Umbilical cord (tissue), 1 donor: ENCODE measurements at regions not wholly inside any gene's neighbourhood (a gene's known extent, or its start where the extent isn't known, plus 50 kb on each side); places are given as distances from the start of the nearest gene placed in this dataset.
"Not testable (repeated sequence)": the region's sequence is repeated elsewhere in the genome, so short reads cannot be mapped to it uniquely, and the experiment has no call there.

Experiments used
- DNase-seq: peaks from one replicate; pipeline ENCODE4 v3.0.0-alpha.2; 2015; ENCODE audit warnings: low spot score

- DNase-seq = no peak
Observed at GRCh38 chr6:169144356-169144755, 109.3 kb downstream of the THBS2 start.

GRCh38 chr6:169142538-169142844 is 111.2 kb downstream of the THBS2 start:
- no peak for DNase-seq

DNA sequence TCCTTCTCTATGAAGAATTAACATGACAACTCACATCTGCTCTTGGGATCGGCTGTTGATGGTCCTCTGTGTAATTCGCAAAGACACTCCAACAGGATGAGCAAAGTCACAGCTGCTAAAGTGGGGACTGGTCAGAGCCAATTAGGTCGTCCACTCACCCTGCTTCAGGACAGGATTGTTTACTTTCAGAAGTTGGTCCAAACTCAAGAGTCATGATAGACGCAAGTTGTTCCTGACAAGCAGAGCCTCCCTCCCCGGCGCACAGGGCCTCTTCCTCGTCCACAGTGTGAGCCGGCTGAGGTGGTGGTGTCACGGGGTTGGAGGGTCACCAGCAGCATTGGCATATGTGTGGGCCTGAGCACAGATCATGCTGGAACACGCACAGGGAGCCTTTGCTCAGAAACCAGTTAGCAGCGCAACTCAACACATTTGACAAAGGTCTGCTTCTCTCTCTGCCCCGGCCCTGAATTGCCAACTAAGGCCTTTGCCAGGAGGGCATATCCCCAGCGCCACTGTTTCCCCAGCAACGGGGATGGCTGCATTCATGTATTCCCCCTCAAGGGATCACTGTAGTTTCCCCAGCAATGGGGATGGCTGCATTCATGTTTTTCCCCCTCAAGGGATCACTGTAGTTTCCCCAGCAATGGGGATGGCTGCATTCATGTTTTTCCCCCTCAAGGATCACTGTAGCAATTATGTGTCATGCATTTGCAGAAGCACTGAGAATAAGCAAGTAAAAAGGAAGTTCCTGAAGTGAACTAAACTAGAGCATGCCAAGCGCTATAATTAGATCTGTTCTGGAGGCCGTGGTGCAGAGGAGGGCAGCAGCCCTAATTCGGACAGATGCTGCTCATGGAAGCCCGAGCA is 111.7 kb downstream of the THBS2 start:
- DNase-seq = peak; percentile 69

GRCh38 chr6:169140986-169141495 is 112.6 kb downstream of the THBS2 start:
- no peak for DNase-seq

DNA sequence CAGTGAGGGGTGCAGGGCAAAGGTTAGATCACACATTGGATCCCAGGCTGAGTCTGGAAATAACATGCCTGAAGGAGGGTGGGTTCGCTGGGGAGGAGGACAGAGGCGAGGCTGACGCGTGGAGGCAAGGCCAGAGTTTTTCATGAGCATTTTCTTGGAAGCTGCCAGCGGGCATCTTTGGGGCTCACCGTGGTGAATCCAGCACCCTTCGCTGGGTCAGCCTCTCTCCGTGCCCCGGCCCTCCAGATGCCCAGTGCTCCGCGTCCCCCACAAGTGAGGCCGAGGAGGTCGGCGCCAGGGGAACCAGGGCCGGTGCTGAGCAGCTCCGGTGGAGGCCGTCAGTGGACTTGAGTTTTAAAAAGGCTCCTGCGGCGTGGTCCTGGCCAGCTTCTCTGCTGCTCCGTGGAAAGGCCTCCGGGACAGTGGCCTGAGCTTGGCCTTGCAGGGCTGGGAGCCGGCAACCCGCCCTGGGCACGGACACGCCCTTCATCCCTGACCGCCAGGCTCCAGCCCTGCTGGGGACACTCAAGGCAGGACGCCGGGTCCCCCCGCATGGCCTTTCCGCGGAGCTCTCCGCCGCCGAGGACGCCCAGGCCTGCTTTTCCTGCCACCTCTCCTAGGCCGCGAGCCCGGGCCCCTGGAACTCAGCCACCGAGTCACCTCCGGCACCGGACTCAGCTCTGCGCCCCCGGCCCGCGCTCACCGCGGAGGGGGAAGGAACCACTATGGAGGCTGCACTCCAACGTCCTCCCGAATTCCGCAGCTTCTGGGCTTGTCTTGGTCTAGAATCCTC is 114.3 kb downstream of the THBS2 start:
- DNase-seq = no peak

GRCh38 chr6:169132352-169132940 is 121.2 kb downstream of the THBS2 start:
- no peak for DNase-seq

GRCh38 chr6:169131390-169131789 is 122.3 kb downstream of the THBS2 start:
- no peak for DNase-seq

GRCh38 chr6:169130113-169130512 is 123.5 kb downstream of the THBS2 start:
- DNase-seq = no peak

DNA sequence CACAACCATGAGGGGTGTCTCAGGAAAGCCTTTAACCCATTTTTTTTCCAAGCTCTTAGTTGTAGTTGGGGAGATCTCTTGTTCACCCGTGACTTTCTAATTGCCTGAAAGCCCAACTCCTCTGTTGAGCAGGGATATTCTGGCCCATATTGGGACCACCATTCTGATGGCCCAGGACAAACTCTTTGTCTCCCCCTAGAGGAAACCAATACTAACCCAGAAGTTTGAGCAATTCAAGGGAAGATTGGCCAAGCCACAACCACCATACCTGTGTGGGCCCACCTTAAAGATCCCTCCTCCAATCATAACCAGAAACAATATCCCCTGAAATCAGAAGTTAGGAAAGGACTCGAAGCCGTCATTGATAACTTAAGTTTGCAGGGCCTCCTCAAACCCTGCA is 132.6 kb downstream of the THBS2 start:
- no peak for DNase-seq

DNA sequence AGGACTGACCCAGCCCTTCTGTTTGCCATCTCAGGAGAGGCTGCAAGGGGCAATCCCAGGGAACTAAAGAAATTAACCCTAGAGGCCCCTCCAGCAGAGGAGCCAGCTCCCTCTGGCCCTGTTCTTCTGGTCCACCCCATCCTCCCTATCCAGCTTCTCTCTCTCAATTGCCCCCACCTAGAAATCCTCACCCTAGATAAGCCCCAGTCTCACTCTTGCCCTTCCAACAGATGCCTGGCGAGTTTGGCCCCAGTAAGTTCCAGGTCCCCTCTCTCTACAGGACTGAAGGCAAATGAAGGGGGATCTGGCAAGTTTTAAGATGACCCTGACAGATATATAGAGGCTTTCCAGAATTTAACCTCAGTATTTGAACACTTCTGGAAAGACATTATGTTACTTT is 134.0 kb downstream of the THBS2 start:
- no peak for DNase-seq

GRCh38 chr6:169118346-169118830 is 135.3 kb downstream of the THBS2 start:
- no peak for DNase-seq

GRCh38 chr6:169117663-169118062 is 136.0 kb downstream of the THBS2 start:
- DNase-seq = no peak

- peak; percentile 51 for DNase-seq
Observed at GRCh38 chr6:169115632-169116031, 138.0 kb downstream of the THBS2 start.

GRCh38 chr6:169114632-169115031 is 139.0 kb downstream of the THBS2 start:
- DNase-seq = not testable (repeated sequence)

DNA sequence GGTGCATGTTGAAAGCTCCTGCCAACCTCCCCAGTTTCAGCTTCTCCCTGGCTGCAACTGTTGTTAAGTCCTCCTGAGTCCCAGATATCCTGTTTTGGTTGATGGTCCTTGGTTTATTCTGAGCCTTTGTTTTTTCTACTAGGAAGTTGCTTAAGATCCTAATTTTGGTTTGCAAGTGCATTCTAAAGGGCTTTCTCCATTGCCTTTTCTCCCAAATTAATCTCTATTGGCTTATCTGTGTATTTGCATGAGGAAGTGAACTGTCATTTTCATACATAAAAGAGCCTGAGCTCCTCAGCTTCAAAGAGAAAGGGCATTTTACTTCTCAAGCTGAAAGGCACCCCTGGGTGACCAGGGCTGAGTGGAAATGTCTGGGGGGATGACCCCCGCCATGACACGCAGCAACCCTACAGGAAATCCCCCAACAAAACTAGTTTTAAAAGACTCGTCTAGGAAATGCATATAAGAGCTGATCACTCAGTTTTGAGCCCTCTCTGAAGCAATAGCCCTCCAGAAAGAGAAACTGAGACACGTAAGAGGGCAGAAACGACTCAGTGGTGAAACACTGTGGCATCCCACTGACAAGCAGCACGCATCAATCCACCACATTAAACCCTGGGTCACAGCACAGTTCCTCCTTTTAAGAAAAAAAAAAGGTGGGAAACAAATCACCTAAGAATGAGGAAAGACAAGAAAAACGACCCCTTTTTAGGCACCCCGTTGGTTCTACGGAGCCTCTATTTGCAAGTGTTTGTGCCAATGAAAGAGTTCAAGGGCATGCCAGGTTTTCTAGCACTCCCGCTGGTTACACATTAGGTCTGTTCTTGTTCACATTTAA is 140.9 kb downstream of the THBS2 start:
- DNase-seq = no peak

DNA sequence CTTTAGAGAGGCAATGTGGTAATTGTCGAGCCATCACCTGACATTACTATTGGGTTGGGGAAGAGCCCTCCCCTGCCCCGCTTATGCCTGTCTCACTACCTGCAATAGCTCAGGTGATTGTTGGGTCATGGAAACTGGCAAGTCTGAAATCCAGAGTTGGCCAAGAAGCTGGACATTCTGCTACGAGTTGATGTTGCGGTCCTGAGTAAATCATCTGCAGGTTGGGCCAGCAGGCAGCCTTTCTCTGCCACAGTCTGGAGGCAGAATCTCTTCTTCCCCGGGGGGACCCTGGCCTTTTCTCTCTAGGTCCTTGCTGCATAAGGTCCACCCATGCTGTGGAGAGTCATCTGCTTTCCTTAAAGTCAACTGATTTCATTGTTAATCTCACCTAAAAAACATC is 142.4 kb downstream of the THBS2 start:
- DNase-seq = no peak

DNA sequence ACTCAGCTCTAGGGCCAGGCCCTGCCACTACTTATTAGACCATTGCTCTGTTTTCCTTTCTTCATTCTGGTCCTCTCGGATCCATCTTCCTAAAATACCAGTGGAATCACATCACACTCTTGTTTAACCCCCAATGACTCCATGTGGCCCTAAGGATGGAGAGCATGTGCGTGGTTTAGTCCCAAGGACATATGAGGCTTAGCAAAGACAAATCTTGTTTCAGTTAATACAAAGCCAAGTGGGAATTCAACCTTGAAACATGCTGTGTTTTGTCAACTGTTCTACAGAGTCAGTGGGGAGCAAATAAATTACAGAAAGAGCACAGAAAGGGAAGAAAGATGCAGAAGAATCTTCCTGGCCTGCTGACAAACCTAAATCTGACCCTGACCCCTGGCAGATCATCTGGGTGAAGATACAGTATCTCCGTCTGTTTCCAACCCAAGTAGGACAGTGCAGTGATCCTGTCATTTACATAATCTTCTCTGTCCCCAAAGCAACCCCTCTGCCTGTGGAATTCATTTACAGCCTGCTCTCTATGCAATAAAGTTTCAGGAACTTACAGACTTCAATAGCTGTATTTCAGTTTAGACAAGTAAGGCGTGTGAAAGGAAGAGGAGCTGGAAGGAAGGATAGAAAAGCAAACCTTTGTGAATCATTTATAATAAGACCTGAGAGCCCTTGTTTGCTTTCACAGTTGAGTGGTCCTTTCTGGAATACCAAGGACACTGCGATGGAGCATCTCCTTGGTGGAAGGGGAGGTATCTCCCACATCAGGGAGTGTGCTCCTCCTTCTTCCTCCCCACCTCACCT is 144.0 kb downstream of the THBS2 start:
- DNase-seq = peak; percentile 18

GRCh38 chr6:169108753-169109152 is 144.9 kb downstream of the THBS2 start:
- no peak for DNase-seq

GRCh38 chr6:169106176-169106575 is 147.5 kb downstream of the THBS2 start:
- no peak for DNase-seq

DNA sequence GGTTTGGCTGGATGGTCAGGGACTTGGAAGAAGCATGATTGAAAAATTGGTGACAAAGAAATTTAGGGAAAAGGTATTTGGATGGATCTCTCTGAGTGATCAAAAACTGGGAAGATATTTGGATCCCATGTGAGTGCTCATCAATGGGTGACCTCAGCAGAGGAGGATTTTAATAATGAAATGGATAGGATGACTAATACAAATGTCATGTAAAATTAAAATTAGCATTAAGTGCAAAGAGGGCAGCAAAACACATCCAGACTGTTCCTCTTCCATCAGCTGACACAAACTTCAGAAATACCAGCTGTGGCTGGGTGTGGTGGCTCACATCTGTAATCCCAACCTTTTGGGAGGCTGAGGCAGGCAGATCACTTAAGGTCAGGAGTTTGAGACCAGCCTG is 151.7 kb downstream of the THBS2 start:
- DNase-seq = no peak
